Choroid plexus epithelial cell (primary cell): ENCODE measurements at regions not wholly inside any gene's neighbourhood (a gene's known extent, or its start where the extent isn't known, plus 50 kb on each side); places are given as distances from the start of the nearest gene placed in this dataset.

Experiments used
- DNase-seq: peaks from one replicate; pipeline ENCODE4 v3.0.0-alpha.2; 2010; ENCODE audit warnings: low read depth
- H3K4me3 ChIP-seq: 2 replicates; pipeline ENCODE4 v1.5.1; 2011; ENCODE audit warnings: low read depth, mild to moderate bottlenecking, control low read depth, low read length, moderate library complexity
- CTCF ChIP-seq: conservative IDR thresholded peaks from 2 replicates; pipeline ENCODE4 v1.5.1; 2011; ENCODE audit warnings: low read depth, mild to moderate bottlenecking, control low read depth, inconsistent platforms, low read length, moderate library complexity

- H3K4me3 ChIP-seq, result no peak overlapping the region
- no peak for TF ChIP-seq CTCF
- DNase-seq, result no peak
These were observed 503.2 kb downstream of the MN1 start for GRCh38 chr22:27298332-27298731.

- H3K4me3 ChIP-seq, result peak overlapping the region; percentile 54
- no peak for TF ChIP-seq CTCF
- DNase-seq, result no peak
These were observed 502.8 kb downstream of the MN1 start for GRCh38 chr22:27298742-27299141.

- DNase-seq, result peak; percentile 26
- TF ChIP-seq CTCF, result no peak
- peak overlapping the region; percentile 54 for H3K4me3 ChIP-seq
These were observed 502.1 kb downstream of the MN1 start for GRCh38 chr22:27299181-27300085.

- no peak overlapping the region for H3K4me3 ChIP-seq
- TF ChIP-seq CTCF, result no peak
- DNase-seq, result no peak
These were observed 500.8 kb downstream of the MN1 start for GRCh38 chr22:27300536-27301285.

GRCh38 chr22:27302501-27302900, 499.1 kb downstream of the MN1 start:
- TF ChIP-seq CTCF, result no peak
- no peak overlapping the region for H3K4me3 ChIP-seq
- no peak for DNase-seq

GRCh38 chr22:27303718-27304117, 497.8 kb downstream of the MN1 start:
- DNase-seq, result no peak
- no peak overlapping the region for H3K4me3 ChIP-seq
- TF ChIP-seq CTCF, result no peak
